ENCODE measurements at regions not wholly inside any gene's neighbourhood (a gene's known extent, or its start where the extent isn't known, plus 50 kb on each side); places are given as distances from the start of the nearest gene placed in this dataset.

GRCh38 chr7:46571996-46572395, 650.9 kb upstream of the IGFBP3 start:
- H3K4me1 ChIP-seq (replicated peaks in 1 of 4; ENCODE audit: control insufficient read depth in 3 of 4, insufficient read depth in 4 of 4, low read length in 3 of 4), result no peaks in the 10 kb centered on the region

More at GRCh38 chr7:46571996-46572395, 650.9 kb upstream of the IGFBP3 start:
- H3K14ac ChIP-seq (ENCODE audit: insufficient read length), result no peak overlapping the region
- H2BK12ac ChIP-seq (ENCODE audit: low read depth, low read length), result no peak overlapping the region
- H3K79me1 ChIP-seq (ENCODE audit: low read depth, low read length), result no peaks in the 10 kb centered on the region
- no peak overlapping the region for H4K8ac ChIP-seq (ENCODE audit: extremely low read depth, insufficient read depth, low read length)
- H3K4me2 ChIP-seq (ENCODE audit: insufficient read depth in 1 of 2, low read depth in 2 of 2, low read length in 2 of 2), result no peak overlapping the region
- no peak overlapping the region for H3K56ac ChIP-seq (replicated peaks; ENCODE audit: insufficient read length, low read depth, low read length)
- no peak overlapping the region for H3K4me3 ChIP-seq (ENCODE audit: extremely low read depth in 1 of 4, insufficient read depth in 2 of 4, low read depth in 3 of 4, low read length in 4 of 4)
- H3K23ac ChIP-seq (ENCODE audit: insufficient read length), result no peak overlapping the region
- H3K36me3 ChIP-seq (ENCODE audit: control insufficient read depth in 2 of 4, insufficient read depth in 4 of 4, low read length in 3 of 4), result no peaks in the 10 kb centered on the region
- H3K79me2 ChIP-seq (ENCODE audit: control insufficient read depth in 1 of 2, insufficient read depth in 2 of 2, low read length in 2 of 2), result no peaks in the 10 kb centered on the region
- 0 out of 4 replicates have a peak, but pooled peaks cover 0 to 4% of the 10 kb centered on the region in 2 experiments for H3K9me3 ChIP-seq (ENCODE audit: insufficient read depth in 2 of 2, low read depth in 1 of 2, low read length in 1 of 2)
- H3K4ac ChIP-seq (replicated peaks; ENCODE audit: insufficient read length, low read depth, low read length), result no peak overlapping the region
- DNase-seq (ENCODE audit: low read depth in 1 of 2, low spot score in 2 of 2), result no peak
- H2BK15ac ChIP-seq (ENCODE audit: low read length), result no peak overlapping the region
- no peak overlapping the region for H2AK5ac ChIP-seq (ENCODE audit: low read depth, low read length)
- H3K27ac ChIP-seq (ENCODE audit: low read depth, low read length), result no peak overlapping the region
- WGBS, 2 experiments (ENCODE audit: extremely low coverage in 1 of 2, insufficient coverage in 1 of 2, insufficient read length in 1 of 2, insufficient replicate concordance in 2 of 2, low coverage in 1 of 2, low lambda C conversion rate in 2 of 2, missing lambda C conversion rate in 1 of 2), result 92% methylated on average over 5 of the region's 5 CpGs; no CpG with 5 or more reads in 1 of the 2 experiments
- no peaks in the 10 kb centered on the region for H3K23me2 ChIP-seq (ENCODE audit: low read depth, low read length)
- no peak overlapping the region for H2BK5ac ChIP-seq (ENCODE audit: low read depth, low read length)
- no peak overlapping the region for H3K18ac ChIP-seq (ENCODE audit: extremely low read depth, low read length)
- FAIRE-seq, result no peak
- H3K9ac ChIP-seq (replicated peaks in 1 of 4; ENCODE audit: extremely low read depth in 1 of 4, low read depth in 3 of 4, low read length in 3 of 4), result no peak overlapping the region
- no peak overlapping the region for H2AFZ ChIP-seq (ENCODE audit: low read length)
- TF ChIP-seq CTCF (IDR thresholded peaks at IDR 0.05; ENCODE audit: control extremely low read depth in 1 of 3, insufficient read depth in 1 of 3, low read depth in 1 of 3, low read length in 3 of 3) (no peak), GABPA (IDR thresholded peaks at IDR 0.05; ENCODE audit: borderline replicate concordance, insufficient read depth, low read length) (no peak), BACH1 (IDR thresholded peaks at IDR 0.05; ENCODE audit: low read length) (no peak), ASH2L (IDR thresholded peaks at IDR 0.05; ENCODE audit: low read length) (no peak), CREB1 (IDR thresholded peaks at IDR 0.05) (no peak)
- CTCF ChIA-PET (ENCODE audit: partially characterized antibody), result no interaction called here
- POLR2A ChIA-PET (ENCODE audit: partially characterized antibody), result no interaction called here
- no peak overlapping the region for H4K91ac ChIP-seq (replicated peaks; ENCODE audit: insufficient read length, low read length)
- no peak overlapping the region for H2BK120ac ChIP-seq (replicated peaks; ENCODE audit: low read depth, low read length)
- H3K27me3 ChIP-seq (replicated peaks in 1 of 4; ENCODE audit: control insufficient read depth in 3 of 4, extremely low read depth in 1 of 4, insufficient read depth in 3 of 4, low read length in 3 of 4), result no peaks in the 10 kb centered on the region
- H4K5ac ChIP-seq (ENCODE audit: insufficient read length, low read depth, low read length), result no peak overlapping the region
- H2BK20ac ChIP-seq (ENCODE audit: low read length), result no peak overlapping the region
- no peaks in the 10 kb centered on the region for H4K20me1 ChIP-seq (replicated peaks in 1 of 2; ENCODE audit: control insufficient read depth in 1 of 2, insufficient read depth in 2 of 2, low read length in 2 of 2)

Data from H1 (cell line).